A549 (cell line): ENCODE measurements at regions not wholly inside any gene's neighbourhood (a gene's known extent, or its start where the extent isn't known, plus 50 kb on each side); places are given as distances from the start of the nearest gene placed in this dataset.

ENCODE experiments used
- CEBPB ChIP-seq, 2 experiments: fragments of >200 bp in 1 of 2; sonication (Bioruptor Twin) in 1 of 2; formaldehyde crosslinking in 1 of 2; IDR thresholded peaks; 2 replicates each; pipeline ENCODE4 v1.6.1; 2012 to 2016
- KDM1A ChIP-seq: fragments of 200-600 bp; sonication (generic); IDR thresholded peaks from 2 replicates; pipeline ENCODE4 v1.6.1; 2016; ENCODE audit warnings: low read depth, mild to moderate bottlenecking
- MAZ ChIP-seq: fragments of 150-350 bp; IDR thresholded peaks from 2 replicates; pipeline ENCODE4 v1.6.1; 2014; ENCODE audit warnings: antibody characterized with exemption, low read depth, low read length, borderline replicate concordance
- PHF8 ChIP-seq: fragments of 200-600 bp; sonication (generic); IDR thresholded peaks from 2 replicates; pipeline ENCODE4 v1.6.1; 2016; ENCODE audit warnings: low read depth, mild to moderate bottlenecking, antibody characterized with exemption, moderate library complexity, borderline replicate concordance
- POLR2A ChIP-seq: IDR thresholded peaks from 2 replicates; pipeline ENCODE4 v1.6.1; 2012; ENCODE audit warnings: mild to moderate bottlenecking, low read length
- REST ChIP-seq: fragments of 200-600 bp; sonication (generic); IDR thresholded peaks from 2 replicates; pipeline ENCODE4 v1.6.1; 2016; ENCODE audit warnings: antibody characterized with exemption, mild to moderate bottlenecking, moderate library complexity
- TF ChIP-seq, protein P1 (sequence below): fragments of >200 bp; sonication (Bioruptor Twin); formaldehyde crosslinking; IDR thresholded peaks from 3 replicates; pipeline ENCODE4 v1.5.1; 2016
- TF ChIP-seq, protein P2 (sequence below): fragments of >200 bp; sonication (Bioruptor Twin); formaldehyde crosslinking; IDR thresholded peaks from 2 replicates; pipeline ENCODE4 v1.6.1; 2016

DNA sequence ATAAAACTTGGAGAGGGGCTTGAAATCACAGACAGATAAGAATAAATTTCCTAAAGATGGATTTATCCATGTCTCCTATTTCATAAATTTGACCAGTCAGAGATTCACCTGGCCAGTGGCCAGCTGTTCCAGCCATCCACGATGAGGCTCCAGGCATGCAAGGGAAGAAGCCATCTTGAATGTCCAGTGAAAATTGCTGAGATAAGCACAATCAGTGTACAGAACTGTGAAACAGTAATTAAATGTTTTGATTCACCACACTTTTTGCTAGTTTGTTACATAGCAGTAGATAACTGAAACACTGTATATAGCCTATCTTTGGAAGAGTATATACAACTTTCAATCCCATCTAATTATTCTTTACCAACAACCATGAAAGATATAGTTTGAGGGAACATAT lies 163.5 kb downstream of the HINT1 start:
- TF ChIP-seq KDM1A (no peak), REST (no peak), POLR2A (no peak), MAZ (no peak), PHF8 (no peak), CEBPB (IDR thresholded peaks at IDR 0.05) (no peak)
- TF ChIP-seq, protein P1, sequence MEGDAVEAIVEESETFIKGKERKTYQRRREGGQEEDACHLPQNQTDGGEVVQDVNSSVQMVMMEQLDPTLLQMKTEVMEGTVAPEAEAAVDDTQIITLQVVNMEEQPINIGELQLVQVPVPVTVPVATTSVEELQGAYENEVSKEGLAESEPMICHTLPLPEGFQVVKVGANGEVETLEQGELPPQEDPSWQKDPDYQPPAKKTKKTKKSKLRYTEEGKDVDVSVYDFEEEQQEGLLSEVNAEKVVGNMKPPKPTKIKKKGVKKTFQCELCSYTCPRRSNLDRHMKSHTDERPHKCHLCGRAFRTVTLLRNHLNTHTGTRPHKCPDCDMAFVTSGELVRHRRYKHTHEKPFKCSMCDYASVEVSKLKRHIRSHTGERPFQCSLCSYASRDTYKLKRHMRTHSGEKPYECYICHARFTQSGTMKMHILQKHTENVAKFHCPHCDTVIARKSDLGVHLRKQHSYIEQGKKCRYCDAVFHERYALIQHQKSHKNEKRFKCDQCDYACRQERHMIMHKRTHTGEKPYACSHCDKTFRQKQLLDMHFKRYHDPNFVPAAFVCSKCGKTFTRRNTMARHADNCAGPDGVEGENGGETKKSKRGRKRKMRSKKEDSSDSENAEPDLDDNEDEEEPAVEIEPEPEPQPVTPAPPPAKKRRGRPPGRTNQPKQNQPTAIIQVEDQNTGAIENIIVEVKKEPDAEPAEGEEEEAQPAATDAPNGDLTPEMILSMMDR, result no peak
- TF ChIP-seq, protein P2, sequence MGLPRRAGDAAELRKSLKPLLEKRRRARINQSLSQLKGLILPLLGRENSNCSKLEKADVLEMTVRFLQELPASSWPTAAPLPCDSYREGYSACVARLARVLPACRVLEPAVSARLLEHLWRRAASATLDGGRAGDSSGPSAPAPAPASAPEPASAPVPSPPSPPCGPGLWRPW, result no peak
